Amniotic epithelial cell (primary cell): ENCODE measurements at regions not wholly inside any gene's neighbourhood (a gene's known extent, or its start where the extent isn't known, plus 50 kb on each side); places are given as distances from the start of the nearest gene placed in this dataset.
A peak's percentile ranks its signal among the peaks of the same experiment; 100 is the strongest.
"Not testable (repeated sequence)": the region's sequence is repeated elsewhere in the genome, so short reads cannot be mapped to it uniquely, and the experiment has no call there.

Source experiments
- DNase-seq: peaks from one replicate; pipeline ENCODE4 v3.0.0-alpha.2; 2010; ENCODE audit warnings: low read depth

- DNase-seq = no peak
Measured at GRCh38 chr4:72770708-72771107, 201.7 kb upstream of the ADAMTS3 start.

- peak; percentile 11 for DNase-seq
Measured at GRCh38 chr4:72768364-72768763, 199.3 kb upstream of the ADAMTS3 start.

- peak; percentile 98 for DNase-seq
Measured at GRCh38 chr4:72767618-72768302, 198.7 kb upstream of the ADAMTS3 start.

GRCh38 chr4:72765788-72766187 lies 196.8 kb upstream of the ADAMTS3 start:
- not testable (repeated sequence) for DNase-seq

GRCh38 chr4:72761368-72762038 lies 192.5 kb upstream of the ADAMTS3 start:
- DNase-seq = no peak

GRCh38 chr4:72753414-72753813 lies 184.4 kb upstream of the ADAMTS3 start:
- DNase-seq = peak; percentile 3

GRCh38 chr4:72744103-72744725 lies 175.2 kb upstream of the ADAMTS3 start:
- DNase-seq = no peak

GRCh38 chr4:72743078-72743477 lies 174.1 kb upstream of the ADAMTS3 start:
- DNase-seq = no peak

- no peak for DNase-seq
Measured at GRCh38 chr4:72715299-72715698, 146.3 kb upstream of the ADAMTS3 start.

GRCh38 chr4:72714482-72715279 lies 145.7 kb upstream of the ADAMTS3 start:
- DNase-seq = no peak

- DNase-seq = no peak
Measured at GRCh38 chr4:72712997-72713396, 144.0 kb upstream of the ADAMTS3 start.

- DNase-seq = no peak
Measured at GRCh38 chr4:72709475-72709874, 140.5 kb upstream of the ADAMTS3 start.

GRCh38 chr4:72706684-72707083 lies 137.7 kb upstream of the ADAMTS3 start:
- DNase-seq = no peak

- not testable (repeated sequence) for DNase-seq
Measured at GRCh38 chr4:72704925-72705640, 136.1 kb upstream of the ADAMTS3 start.

- DNase-seq = no peak
Measured at GRCh38 chr4:72702948-72703347, 133.9 kb upstream of the ADAMTS3 start.

- peak; percentile 69 for DNase-seq
Measured at GRCh38 chr4:72701987-72702819, 133.2 kb upstream of the ADAMTS3 start.

GRCh38 chr4:72690771-72691170 lies 121.8 kb upstream of the ADAMTS3 start:
- no peak for DNase-seq

- DNase-seq = no peak
Measured at GRCh38 chr4:72689923-72690322, 120.9 kb upstream of the ADAMTS3 start.

- not testable (repeated sequence) for DNase-seq
Measured at GRCh38 chr4:72686390-72686789, 117.4 kb upstream of the ADAMTS3 start.

GRCh38 chr4:72679666-72680065 lies 110.6 kb upstream of the ADAMTS3 start:
- no peak for DNase-seq

- DNase-seq = no peak
Measured at GRCh38 chr4:72677886-72678285, 108.9 kb upstream of the ADAMTS3 start.
